Skeletal muscle tissue (tissue), 3 donors: ENCODE measurements at regions not wholly inside any gene's neighbourhood (a gene's known extent, or its start where the extent isn't known, plus 50 kb on each side); places are given as distances from the start of the nearest gene placed in this dataset.

Experiments
- H3K27ac ChIP-seq: one replicate; pipeline ENCODE4 v1.7.0; 2013; ENCODE audit warnings: mild to moderate bottlenecking, low read depth, low read length, inconsistent platforms
- H3K27me3 ChIP-seq, 3 donors: one replicate each; pipeline ENCODE4 v1.7.0; 2013; ENCODE audit warnings: low read length in 3 of 3; ENCODE audit not compliant: control insufficient read depth in 3 of 3, insufficient read depth in 3 of 3
- H3K36me3 ChIP-seq, 3 donors: one replicate each; pipeline ENCODE4 v1.7.0; 2013; ENCODE audit warnings: low read length in 3 of 3; ENCODE audit not compliant: control insufficient read depth in 3 of 3, insufficient read depth in 3 of 3
- H3K4me1 ChIP-seq, 3 donors: one replicate each; pipeline ENCODE4 v1.7.0; 2013; ENCODE audit warnings: low read length in 3 of 3, mild to moderate bottlenecking in 3 of 3; ENCODE audit not compliant: control insufficient read depth in 3 of 3, insufficient read depth in 3 of 3
- H3K4me3 ChIP-seq, 3 donors: one replicate each; pipeline ENCODE4 v1.7.0; 2013; ENCODE audit warnings: low read length in 3 of 3
- H3K9ac ChIP-seq, 3 donors: one replicate each; pipeline ENCODE4 v1.7.0; 2013; ENCODE audit warnings: low read length in 3 of 3, mild to moderate bottlenecking in 3 of 3, moderate library complexity in 2 of 3, low read depth in 1 of 3
- H3K9me3 ChIP-seq, 3 donors: one replicate each; pipeline ENCODE4 v1.7.0; 2013; ENCODE audit warnings: low read length in 3 of 3; ENCODE audit not compliant: control insufficient read depth in 3 of 3
- donor health status: Osteomylitis.

GRCh38 chr20:6831461-6831860 lies 64.0 kb downstream of the BMP2 start:
- Histone ChIP-seq H3K36me3 (no peaks in the 10 kb centered on the region), H3K4me1 (no peaks in the 10 kb centered on the region), H3K27ac (no peak overlapping the region), H3K9ac (no peak overlapping the region), H3K27me3 (no peaks in the 10 kb centered on the region), H3K9me3 (no peaks in the 10 kb centered on the region), H3K4me3 (no peak overlapping the region)

GRCh38 chr20:6832811-6833210 lies 65.3 kb downstream of the BMP2 start:
- Histone ChIP-seq H3K27me3 (no peaks in the 10 kb centered on the region), H3K36me3 (no peaks in the 10 kb centered on the region), H3K4me1 (no peaks in the 10 kb centered on the region), H3K9me3 (no peaks in the 10 kb centered on the region), H3K27ac (no peak overlapping the region), H3K4me3 (no peak overlapping the region), H3K9ac (no peak overlapping the region)

GRCh38 chr20:6835609-6836008 lies 68.1 kb downstream of the BMP2 start:
- H3K4me3 ChIP-seq = no peak overlapping the region
- H3K9ac ChIP-seq = no peak overlapping the region
- no peaks in the 10 kb centered on the region for H3K9me3 ChIP-seq
- H3K4me1 ChIP-seq = no peaks in the 10 kb centered on the region
- H3K36me3 ChIP-seq = no peaks in the 10 kb centered on the region
- H3K27ac ChIP-seq = no peak overlapping the region
- H3K27me3 ChIP-seq = peaks cover 0 to 4% (median 2%) of the 10 kb centered on the region in 3 donors

- H3K9ac ChIP-seq = no peak overlapping the region
- H3K27ac ChIP-seq = no peak overlapping the region
- no peaks in the 10 kb centered on the region for H3K9me3 ChIP-seq
- H3K4me3 ChIP-seq = no peak overlapping the region
- peaks cover 0 to 4% (median 2%) of the 10 kb centered on the region in 3 donors for H3K27me3 ChIP-seq
- H3K4me1 ChIP-seq = no peaks in the 10 kb centered on the region
- H3K36me3 ChIP-seq = no peaks in the 10 kb centered on the region
Observed at GRCh38 chr20:6836821-6837374, 69.4 kb downstream of the BMP2 start.

GRCh38 chr20:6837730-6838129 lies 70.2 kb downstream of the BMP2 start:
- Histone ChIP-seq H3K9me3 (no peaks in the 10 kb centered on the region), H3K4me3 (no peak overlapping the region), H3K9ac (no peak overlapping the region), H3K27ac (no peak overlapping the region), H3K36me3 (no peaks in the 10 kb centered on the region), H3K4me1 (no peaks in the 10 kb centered on the region), H3K27me3 (peaks cover 0 to 4% (median 2%) of the 10 kb centered on the region in 3 donors)

GRCh38 chr20:6838181-6838826 lies 70.8 kb downstream of the BMP2 start:
- peaks cover 0 to 4% (median 2%) of the 10 kb centered on the region in 3 donors for H3K27me3 ChIP-seq
- H3K4me1 ChIP-seq = no peaks in the 10 kb centered on the region
- no peak overlapping the region for H3K9ac ChIP-seq
- no peak overlapping the region for H3K4me3 ChIP-seq
- no peaks in the 10 kb centered on the region for H3K36me3 ChIP-seq
- H3K9me3 ChIP-seq = no peaks in the 10 kb centered on the region
- no peak overlapping the region for H3K27ac ChIP-seq

- Histone ChIP-seq H3K27me3 (peaks cover 0 to 4% (median 2%) of the 10 kb centered on the region in 3 donors), H3K27ac (no peak overlapping the region), H3K4me3 (no peak overlapping the region), H3K9me3 (no peaks in the 10 kb centered on the region), H3K4me1 (no peaks in the 10 kb centered on the region), H3K36me3 (no peaks in the 10 kb centered on the region), H3K9ac (no peak overlapping the region)
Observed at GRCh38 chr20:6841128-6841527, 73.6 kb downstream of the BMP2 start.

- Histone ChIP-seq H3K36me3 (no peaks in the 10 kb centered on the region), H3K27me3 (peaks cover 0 to 2% (median 0%) of the 10 kb centered on the region in 3 donors), H3K9ac (no peak overlapping the region), H3K4me3 (no peak overlapping the region), H3K4me1 (no peaks in the 10 kb centered on the region), H3K9me3 (no peaks in the 10 kb centered on the region), H3K27ac (no peak overlapping the region)
Observed at GRCh38 chr20:6845141-6845540, 77.7 kb downstream of the BMP2 start.

- Histone ChIP-seq H3K27me3 (no peaks in the 10 kb centered on the region), H3K27ac (no peak overlapping the region), H3K9me3 (no peaks in the 10 kb centered on the region), H3K36me3 (no peaks in the 10 kb centered on the region), H3K4me1 (no peaks in the 10 kb centered on the region), H3K4me3 (no peak overlapping the region), H3K9ac (no peak overlapping the region)
Observed at GRCh38 chr20:6848041-6848440, 80.6 kb downstream of the BMP2 start.

- Histone ChIP-seq H3K9me3 (no peaks in the 10 kb centered on the region), H3K36me3 (no peaks in the 10 kb centered on the region), H3K4me1 (no peaks in the 10 kb centered on the region), H3K4me3 (no peak overlapping the region), H3K27me3 (no peaks in the 10 kb centered on the region), H3K27ac (no peak overlapping the region), H3K9ac (no peak overlapping the region)
Observed at GRCh38 chr20:6848992-6849391, 81.5 kb downstream of the BMP2 start.
